Breast epithelium (tissue), 3 donors: ENCODE measurements at regions not wholly inside any gene's neighbourhood (a gene's known extent, or its start where the extent isn't known, plus 50 kb on each side); places are given as distances from the start of the nearest gene placed in this dataset.

Source experiments
- POLR2A ChIP-seq: fragments of 450-650 bp; IDR thresholded peaks from one replicate; pipeline ENCODE4 v1.6.1; 2016; ENCODE audit warnings: antibody characterized with exemption, mild to moderate bottlenecking, moderate library complexity
- POLR2AphosphoS5 ChIP-seq, 3 donors: sonication (generic); formaldehyde crosslinking; IDR thresholded peaks; one replicate each; pipeline ENCODE4 v1.6.1; 2017; ENCODE audit warnings: antibody characterized with exemption in 3 of 3
- TF ChIP-seq, protein P1 (sequence below), 3 donors: fragments of 450-650 bp; IDR thresholded peaks; one replicate each; pipeline ENCODE4 v1.5.1; 2016 to 2017; ENCODE audit warnings: antibody characterized with exemption in 3 of 3, mild to moderate bottlenecking in 3 of 3, moderate library complexity in 3 of 3

DNA sequence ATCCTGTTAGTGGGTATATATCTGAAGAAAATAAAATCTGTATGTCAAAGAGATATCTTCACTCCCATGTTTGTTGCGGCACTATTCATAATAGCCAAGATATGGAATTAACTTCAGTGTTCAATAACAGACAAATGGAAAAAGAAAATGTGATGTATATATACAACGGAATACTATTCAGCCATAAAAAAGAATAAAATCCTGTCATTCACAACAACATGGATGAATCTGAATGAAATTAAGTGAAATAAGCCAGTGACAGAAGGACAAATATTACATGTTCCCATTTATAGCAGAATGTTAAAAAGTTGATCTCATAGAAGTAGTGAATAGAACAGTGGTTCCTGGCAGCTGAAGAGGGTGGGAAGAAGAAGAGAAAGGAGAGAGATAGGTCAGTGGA is 239.1 kb upstream of the RUNX1 start:
- no peak for TF ChIP-seq POLR2A
- TF ChIP-seq, protein P1, sequence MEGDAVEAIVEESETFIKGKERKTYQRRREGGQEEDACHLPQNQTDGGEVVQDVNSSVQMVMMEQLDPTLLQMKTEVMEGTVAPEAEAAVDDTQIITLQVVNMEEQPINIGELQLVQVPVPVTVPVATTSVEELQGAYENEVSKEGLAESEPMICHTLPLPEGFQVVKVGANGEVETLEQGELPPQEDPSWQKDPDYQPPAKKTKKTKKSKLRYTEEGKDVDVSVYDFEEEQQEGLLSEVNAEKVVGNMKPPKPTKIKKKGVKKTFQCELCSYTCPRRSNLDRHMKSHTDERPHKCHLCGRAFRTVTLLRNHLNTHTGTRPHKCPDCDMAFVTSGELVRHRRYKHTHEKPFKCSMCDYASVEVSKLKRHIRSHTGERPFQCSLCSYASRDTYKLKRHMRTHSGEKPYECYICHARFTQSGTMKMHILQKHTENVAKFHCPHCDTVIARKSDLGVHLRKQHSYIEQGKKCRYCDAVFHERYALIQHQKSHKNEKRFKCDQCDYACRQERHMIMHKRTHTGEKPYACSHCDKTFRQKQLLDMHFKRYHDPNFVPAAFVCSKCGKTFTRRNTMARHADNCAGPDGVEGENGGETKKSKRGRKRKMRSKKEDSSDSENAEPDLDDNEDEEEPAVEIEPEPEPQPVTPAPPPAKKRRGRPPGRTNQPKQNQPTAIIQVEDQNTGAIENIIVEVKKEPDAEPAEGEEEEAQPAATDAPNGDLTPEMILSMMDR (IDR thresholded peaks at IDR 0.05): no peak
- TF ChIP-seq POLR2AphosphoS5 (IDR thresholded peaks at IDR 0.05): no peak
